Stimulated activated CD4-positive, alpha-beta T cell treated with anti-CD3 and anti-CD28 coated beads, Interleukin-12 subunit alpha, Interleukin-12 subunit beta, amount 100 ng/mL, for 48 hours (primary cell): ENCODE measurements at regions not wholly inside any gene's neighbourhood (a gene's known extent, or its start where the extent isn't known, plus 50 kb on each side); places are given as distances from the start of the nearest gene placed in this dataset.
"Not testable (repeated sequence)": the region's sequence is repeated elsewhere in the genome, so short reads cannot be mapped to it uniquely, and the experiment has no call there.

Experiments
- DNase-seq, 3 donors: peaks; one replicate each; pipeline ENCODE4 v3.0.0-alpha.2; 2020; ENCODE audit warnings: low read depth in 2 of 3, low spot score in 1 of 3

DNA sequence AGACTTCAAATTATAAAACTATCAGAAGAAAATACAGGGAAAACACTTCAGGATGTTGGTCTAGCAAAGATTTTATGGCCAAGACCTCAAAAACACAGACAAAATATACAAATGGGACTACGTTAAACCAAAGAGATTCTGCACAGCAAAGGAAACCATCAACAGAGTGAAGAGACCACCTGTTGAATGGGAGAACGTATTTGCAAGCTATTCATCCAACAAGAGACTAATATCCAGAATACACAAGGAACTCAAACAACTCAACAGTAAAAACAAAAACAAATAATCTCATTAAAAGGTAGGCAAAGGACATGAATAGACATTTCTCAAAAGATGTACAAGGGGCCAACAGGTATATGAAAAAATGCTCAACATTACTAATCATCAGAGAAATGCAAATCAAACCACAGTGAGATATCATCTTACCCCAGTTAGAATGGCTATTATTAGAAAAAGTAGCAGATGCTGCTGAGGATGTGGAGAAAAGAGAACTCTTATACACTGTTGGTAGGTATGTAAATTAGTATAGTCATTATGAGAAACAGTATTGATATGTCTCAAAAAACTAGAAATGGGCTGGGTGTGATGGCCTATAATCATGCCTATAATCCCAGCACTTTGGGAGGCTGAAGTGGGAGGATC, 112.6 kb downstream of the LRIG2 start:
- DNase-seq = no peak

DNA sequence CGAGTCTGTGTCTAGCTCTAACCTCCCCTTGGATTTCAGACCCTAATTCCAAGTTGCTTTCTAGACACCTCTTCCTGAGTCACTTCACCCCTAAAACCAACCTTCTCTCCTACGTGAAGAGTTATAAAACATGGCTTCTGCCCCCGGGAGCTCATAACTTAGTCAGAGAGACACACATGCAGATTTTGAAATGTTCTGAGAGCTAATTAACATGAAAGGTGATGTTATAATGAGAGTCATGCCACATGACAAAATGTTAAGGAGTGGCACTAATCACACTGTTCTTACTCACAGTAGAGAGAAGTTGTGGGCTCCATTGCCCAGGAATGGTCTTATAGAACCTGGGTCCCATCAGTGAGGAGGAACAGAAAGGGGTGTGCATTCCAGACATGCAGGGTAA, 117.1 kb downstream of the LRIG2 start:
- DNase-seq = no peak

DNA sequence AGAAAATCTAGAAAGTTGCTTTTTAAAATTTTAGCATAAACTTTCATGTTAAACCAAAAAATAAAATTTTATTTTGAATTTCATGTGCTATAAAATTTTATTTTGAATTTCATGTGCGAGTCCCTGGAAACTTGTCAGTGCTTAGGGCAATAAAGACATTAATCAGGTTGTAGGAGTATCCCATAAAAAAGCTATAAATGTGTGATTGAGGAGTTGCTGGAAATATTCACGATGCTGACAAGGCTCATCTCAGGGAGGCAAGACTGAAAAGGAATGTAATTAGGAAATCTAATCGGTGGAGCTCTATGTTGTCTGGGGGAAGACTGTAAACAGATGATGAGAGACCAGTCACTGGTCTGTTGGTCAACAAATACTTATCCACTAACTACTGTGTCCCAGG, 117.9 kb downstream of the LRIG2 start:
- no peak for DNase-seq

DNA sequence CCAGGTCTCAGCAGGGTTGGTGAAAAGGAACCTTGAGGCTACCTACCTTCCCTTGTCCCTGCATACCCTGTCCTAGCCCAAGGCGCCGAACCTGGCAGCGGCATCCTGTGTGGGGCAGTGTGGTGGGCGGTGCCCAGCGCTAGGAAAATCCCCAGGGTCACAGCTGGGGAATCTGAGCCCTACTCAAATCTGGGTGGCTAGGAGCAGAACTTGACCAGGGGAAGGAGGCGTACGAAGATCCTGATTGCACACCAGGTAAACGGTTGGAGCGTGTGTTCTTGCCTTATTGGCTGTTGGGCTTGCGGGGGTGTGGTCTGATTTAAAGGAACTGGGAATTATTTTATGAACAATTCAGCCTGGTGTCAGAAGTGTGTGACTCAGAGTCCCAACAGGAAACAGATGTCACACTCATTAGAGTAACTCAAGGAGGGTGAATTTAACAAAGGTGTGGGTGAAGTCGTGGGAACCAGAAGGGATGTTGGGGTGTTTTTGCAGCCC, 118.6 kb downstream of the LRIG2 start:
- DNase-seq = no peak

DNA sequence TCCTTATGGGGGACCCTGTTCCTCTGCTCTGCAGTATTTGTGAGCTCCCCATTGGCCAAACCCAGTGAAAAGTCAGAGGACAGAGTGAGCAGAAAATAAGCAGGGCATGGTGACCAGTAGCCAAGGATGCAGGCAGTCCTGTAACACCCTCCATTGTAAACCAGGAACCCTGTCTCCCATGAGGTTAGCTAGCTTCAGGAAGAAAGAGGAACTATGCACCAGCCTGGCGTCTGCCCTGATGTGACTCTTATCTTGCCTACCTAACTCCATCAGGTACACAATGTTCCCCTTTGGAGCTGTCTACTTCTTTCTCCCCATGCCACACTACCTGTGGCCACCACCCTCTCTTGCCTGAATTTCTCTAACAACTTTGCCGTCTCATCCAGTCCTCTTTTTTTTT, 119.2 kb downstream of the LRIG2 start:
- no peak for DNase-seq

DNA sequence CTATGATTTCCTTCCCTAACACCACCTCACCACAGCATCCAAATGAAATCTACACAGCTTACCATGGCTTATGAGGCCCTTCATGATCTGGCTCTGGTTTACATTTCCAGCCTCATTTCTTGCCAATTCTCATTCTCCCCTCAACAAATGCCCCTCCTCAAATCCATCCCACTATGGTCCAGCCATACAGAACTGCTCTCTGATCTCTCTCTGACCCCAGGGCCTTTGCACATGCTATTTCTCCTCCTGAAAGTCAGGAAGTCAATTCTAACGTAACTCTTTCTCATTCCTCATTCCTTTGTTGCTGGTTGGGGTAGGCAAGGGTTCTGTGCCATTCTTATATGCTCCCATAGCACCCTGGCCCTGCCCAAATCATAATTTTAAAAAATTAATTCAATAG, 120.0 kb downstream of the LRIG2 start:
- no peak for DNase-seq

DNA sequence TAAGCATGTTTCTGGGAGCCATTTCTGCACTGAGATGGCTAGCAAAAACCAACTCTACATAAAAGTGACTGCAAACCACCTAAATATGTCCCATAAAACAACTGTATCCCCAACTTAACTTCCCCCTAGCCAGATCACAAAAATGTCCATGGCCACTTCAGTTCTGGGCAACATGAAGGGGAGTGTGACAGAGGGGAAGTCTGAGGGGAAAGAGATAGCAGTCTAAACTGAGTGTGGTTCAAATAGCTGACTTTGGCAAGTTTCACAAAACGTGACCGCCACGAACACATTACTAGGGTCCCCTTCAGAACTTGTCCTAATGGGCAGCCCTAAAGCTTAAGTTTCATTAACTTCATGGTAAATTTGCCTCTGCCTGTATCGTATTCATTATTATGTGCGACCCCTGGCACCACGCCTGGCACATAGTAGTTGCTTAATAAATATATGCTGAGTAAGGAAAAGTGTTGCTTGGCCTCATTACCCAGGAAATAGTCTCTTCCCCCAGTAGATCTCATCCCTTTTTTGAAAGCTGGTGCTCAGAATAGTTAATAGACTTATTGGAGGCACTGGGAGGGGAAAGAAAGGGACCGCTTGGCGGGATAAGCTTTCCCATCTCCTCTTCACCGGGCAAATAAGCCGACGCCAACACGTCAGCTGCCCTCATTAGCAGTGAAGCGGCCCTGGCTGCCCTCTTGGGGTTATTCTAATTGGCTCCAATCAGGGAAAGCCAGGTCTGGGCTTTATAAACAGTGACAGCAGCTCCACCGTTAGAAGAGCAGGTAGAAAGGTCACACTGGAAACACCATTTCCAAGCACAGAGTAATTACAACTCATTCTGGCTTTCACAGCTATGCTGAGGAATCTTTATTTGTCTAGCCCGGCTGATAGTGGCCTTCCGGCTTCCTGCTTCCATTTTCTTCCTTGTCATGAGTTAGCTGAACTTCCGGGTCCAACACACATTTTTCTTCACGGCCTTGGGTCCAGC, 122.1 kb downstream of the LRIG2 start:
- DNase-seq = no peak

DNA sequence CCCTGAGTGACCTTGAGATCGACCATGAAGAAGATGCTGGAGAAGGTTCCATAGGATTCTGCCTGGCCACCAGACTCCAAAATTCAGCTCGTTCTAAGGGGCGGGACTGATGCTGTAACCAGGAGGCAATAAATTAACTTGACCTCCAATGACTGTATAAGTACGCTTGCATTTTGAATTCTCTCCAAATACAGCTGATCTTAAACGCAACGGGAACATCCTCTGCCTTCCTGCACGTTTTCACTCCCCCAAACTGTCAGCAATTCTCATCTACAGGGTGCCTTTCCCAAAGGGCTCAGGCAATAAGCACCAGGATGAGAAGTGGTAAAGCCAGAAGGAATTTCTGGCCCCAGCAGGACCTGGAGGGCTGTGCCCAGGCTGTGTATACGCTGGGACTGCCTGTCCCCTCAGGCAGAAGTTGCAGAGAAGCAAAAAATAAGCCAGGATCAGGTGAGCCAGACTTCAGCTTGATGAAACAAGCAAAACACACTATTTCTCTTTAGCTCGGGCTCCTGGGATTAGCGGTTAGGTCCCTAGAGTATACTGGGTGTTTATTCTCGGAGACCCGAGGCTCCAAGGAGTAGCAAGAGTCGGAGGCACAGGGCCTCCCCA, 124.8 kb downstream of the LRIG2 start:
- no peak for DNase-seq

DNA sequence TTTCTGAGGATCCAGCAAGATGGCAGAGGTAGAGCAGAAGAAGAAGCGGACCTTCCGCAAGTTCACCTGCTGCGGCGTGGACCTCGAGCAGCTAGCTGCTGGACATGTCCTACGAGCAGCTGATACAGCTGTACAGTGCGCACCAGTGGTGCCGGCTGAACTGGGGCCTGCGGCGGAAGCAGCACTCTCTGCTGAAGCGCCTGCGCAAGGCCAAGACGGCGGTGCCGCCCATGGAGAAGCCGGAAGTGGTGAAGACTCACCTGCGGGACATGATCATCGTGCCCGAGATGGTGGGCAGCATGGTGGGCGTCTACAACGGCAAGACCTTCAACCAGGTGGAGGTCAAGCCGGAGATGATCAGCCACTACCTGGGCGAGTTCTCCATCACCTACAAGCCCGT, 125.8 kb downstream of the LRIG2 start:
- no peak for DNase-seq

DNA sequence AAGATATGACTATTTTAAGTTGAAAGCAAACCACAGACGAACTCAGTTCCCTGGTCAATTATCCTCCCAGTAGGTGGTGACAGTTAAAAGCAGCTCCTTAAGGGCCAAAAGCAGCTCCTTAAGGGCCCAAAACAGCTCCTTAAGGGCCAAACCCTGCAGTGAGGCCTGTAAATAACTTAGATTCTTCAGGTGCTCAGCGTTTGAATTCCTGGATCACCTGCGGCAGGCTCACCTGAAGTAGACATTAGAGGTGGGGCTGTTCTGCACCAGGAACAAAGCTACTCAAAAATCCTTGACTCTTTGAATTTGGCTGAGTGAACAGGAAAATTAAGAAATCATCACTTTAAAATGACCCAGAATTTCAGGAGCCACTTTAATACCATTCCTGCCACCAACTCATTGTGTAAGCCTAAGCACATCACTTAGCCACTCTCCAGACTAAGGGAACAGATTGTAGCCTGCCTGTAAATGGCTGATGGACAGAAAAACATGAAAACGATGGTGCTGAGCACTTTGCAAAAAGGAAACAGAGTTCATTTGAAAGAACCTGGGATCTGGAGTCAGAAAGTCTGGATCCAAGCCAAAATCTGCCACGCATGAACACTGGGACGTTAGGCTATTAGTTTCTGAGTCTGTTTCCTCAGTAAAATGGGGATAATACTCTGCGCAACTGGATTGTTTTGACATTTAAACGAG, 126.9 kb downstream of the LRIG2 start:
- no peak for DNase-seq

DNA sequence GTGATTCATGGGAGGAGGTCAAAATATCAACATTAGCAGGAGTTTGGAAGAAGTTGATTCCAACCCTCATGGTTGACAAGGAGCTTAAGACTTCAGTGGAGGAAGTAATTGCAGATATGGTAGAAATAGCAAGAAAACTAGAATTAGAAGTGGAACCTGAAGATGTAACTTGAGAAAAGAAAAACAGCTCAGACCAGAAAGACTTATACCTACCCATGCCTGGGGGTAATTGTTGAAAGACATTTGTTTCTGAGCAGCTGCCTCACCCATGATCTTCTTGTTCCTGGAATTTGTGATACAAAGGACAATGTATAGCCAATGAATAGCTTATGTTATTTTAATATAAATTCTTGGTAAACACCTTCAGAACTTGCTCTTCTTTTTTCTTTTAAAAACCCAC, 128.6 kb downstream of the LRIG2 start:
- DNase-seq = no peak

DNA sequence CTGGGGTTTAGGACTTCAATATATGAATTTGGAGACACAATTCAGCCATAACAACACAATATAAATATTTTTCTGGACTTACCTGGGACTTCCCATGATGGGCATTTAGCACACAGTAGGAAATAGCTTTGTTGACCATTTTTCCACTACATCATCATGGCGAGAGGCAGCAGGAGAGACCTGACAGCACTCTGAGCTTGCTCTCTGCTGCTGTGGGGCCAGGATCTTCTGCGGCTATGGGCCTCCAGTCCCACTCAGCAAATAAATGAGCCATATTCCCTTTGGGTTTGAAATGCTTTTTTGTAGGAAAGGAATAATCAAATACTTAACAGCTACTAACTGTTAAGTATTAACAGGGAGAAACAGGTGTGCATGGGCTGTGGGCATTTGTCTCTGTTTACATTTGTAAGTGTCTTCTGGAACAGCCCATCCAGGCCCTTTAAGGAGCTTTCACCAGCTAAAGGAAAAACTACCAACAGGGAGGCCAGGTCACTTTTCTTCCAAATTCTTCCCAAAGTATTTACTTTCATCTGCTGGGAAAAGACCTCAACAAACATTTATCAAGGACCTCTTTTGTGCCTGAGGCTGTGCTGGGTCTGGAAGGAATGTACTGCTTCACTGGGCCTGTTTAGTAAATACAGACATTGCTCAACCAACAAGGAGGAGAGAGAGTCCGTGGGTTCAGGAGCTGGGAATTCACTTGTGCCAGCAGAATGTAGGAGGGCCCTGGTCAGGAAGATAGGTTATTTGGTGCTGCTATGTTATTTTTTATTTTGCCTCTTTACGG, 133.2 kb downstream of the LRIG2 start:
- no peak for DNase-seq

DNA sequence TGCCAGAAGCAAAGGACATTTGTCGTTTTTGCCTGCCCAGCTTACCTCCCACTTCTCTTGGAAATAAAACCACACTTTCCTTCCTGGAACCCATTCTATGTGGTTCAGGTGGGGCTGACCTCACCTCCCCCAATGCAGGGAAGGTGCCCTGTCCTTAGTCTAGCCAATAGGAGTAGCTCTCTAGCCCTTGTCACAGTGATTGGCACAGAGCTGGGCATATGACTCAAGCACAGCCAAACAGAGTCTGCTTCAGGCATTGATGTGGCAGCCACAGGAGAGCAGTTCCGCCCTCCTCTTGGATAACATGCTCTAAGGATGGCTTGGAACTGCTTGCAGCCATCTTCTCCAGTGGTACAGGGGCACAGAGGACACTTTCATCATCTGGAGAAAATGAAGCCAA, 134.0 kb downstream of the LRIG2 start:
- no peak for DNase-seq

DNA sequence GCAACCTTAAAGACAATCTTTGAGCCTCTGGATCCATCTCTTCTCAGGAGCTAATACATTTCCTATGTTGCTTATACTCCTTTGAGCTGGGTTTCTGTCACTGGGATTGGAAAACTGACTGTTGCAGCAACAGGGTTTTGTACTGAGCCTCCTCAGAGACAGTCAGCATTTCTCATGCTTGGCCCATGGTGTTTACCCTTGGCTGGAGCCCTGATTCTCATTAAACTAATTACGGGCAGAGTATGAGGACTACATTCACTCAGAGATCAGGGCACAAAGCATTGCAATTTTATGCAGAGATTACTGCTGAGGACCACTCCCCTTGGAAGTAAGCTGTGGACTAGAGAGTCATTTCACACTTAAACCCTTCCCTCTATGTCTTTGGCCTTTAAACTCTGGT, 134.5 kb downstream of the LRIG2 start:
- DNase-seq = no peak

DNA sequence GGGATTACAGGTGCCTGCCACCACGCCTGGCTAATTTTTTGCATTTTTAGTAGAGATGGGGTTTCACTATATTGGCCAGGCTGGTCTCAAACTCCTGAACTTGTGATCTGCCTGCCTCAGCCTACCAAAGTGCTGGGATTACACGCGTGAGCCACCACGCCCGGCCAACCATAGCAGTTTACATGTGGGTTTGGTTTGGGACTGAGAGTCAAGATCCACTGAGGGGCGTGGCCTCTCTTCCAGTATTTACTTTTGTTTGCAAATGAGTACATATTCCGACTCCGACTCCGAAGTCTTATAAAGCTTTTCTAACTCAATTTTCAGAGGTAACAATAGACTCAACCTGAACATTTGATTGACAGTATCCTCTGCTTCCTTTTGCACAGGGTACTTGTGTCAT, 135.4 kb downstream of the LRIG2 start:
- not testable (repeated sequence) for DNase-seq

DNA sequence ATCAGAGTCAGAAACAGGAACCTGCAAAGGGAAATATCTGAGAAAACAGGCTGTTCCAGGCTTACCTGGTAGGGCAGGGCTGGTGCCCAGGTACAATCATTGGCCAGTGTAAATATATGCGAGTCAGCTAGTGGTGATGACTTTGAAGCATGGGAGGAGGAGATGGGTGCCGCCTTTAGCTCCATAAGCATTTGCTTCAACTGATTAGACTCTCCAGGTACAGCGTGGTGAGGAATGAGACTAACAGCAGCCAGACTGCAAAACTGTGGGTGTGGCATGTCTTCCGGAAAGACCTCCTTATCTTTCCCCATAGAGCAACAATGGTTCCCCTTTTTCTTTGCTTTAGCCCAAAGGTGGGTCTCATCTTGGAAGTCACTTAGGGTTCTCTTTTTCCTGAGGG, 137.2 kb downstream of the LRIG2 start:
- no peak for DNase-seq

DNA sequence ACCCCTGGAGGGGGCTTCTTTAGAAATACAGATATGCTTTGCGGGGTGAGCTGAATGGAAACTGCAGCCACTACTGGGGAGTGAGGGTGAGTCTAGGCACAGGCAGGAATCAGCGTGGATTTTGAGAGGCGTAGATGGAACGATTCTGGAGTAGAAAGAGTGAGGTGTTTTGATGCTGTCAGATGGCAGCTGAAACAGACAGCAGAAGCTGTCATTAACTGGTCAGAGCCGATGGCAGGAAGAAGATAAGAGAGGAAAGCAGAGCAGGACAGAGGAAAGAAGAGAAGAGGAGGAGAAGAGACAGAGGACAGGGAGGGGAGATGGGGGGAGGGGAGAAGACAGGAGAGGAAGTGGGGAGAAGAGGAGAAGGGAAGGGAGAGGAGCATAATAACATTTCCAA, 138.5 kb downstream of the LRIG2 start:
- DNase-seq = no peak

DNA sequence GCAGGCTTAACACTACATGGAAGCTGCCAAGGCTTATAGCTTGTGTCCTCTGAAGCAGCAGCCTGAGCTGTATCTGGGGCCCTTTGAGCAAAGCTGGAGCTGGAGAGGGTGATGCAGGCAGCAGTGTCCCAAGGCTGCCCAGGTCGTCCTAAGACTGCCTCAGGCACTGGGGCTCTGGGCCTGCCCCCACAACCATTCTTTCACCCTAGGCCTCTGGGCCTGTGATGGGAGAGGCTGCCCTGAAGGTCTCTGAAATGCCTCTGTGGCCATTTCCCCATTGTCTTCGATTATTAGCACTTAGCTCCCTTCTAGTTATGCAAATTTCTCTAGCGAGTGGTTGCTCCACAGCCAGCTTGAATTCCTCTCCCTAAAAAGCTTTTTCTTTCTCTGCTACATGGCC, 142.0 kb downstream of the LRIG2 start:
- DNase-seq = no peak

DNA sequence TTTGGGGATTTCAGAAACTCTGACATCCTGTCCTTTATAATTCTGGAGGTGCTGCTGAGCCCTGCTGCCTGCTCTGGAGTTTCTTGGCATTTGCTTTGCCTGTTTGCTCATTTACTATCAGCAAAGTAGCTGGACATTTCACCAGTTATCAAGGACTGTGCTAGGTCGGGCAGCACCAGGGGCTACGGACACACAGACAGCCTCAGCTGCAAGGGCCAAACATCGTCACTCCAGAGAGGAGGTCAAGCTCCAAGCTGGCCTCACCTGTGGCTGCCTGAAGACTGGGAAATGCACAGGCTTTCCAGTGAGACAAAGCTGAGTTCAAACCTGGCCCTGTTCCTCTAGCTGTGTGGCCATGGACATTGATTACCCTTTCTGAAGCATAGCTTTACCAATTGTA, 143.7 kb downstream of the LRIG2 start:
- DNase-seq = no peak

DNA sequence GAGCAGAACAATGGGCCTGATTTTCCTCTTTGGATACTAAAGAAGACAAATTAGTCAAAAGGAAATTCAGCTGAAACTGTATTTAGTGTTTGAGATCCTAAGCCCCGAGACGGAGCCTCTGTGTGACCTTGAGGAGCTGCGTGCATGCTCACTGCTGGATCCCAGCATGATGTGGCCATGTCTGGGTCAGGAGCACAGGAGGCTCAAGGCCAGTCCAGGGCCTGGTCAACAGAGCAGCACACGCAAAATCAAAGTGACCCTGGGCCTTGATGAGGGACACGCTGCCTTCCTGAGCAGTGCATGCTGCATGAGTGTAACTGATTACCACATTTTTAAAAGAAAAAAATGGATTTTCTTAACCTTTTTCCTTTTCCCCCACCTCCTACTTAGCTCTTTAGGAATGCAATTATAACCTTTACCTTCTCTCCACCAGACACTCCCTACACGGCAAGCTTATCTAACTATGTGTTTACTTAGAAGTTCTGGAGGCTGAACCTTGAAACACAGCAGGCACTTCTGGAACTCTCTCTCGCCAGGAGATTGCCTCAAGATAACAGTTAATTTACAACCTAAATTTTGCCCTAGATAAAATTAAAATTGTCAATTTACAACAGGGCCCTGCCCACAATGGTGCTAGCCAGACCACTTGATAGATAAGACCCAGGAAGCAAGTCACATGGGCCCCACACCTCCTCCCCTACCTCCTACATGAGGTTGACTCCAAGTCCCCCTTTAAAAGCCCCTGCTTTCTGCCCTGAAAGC, 144.6 kb downstream of the LRIG2 start:
- DNase-seq = no peak
